ENCODE measurements at regions not wholly inside any gene's neighbourhood (a gene's known extent, or its start where the extent isn't known, plus 50 kb on each side); places are given as distances from the start of the nearest gene placed in this dataset.

DNA sequence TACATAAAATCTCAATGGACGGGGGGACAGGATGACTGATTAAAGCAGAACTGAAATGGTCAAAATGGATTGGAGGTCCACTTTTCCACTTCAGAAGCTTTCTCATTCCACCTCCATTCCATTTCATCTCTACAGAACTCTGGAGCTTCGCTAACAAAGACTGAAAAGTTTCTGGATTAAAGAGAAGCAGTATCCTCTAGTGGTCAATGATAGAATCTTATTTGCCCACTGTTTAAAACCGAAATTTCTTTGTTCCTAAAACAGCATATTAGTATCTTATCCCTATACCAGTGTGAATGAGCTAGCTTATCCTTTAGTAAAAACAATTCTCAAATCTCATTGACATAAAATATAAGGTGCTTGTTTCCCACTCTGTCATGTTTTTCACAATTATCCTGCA lies 890.6 kb downstream of the KCNT2 start:
- ATAC-seq = peak; percentile 72

More for the DNA sequence above, 890.6 kb downstream of the KCNT2 start:
- DNase-seq (ENCODE audit: extremely low read depth in 1 of 4, low spot score in 3 of 4) (no peak), FAIRE-seq (no peak)
- H3K27ac ChIP-seq (ENCODE audit: extremely low read depth, low read depth, low read length) = no peak overlapping the region
- no peaks in the 10 kb centered on the region for H3K9me3 ChIP-seq (replicated peaks; ENCODE audit: control insufficient read depth, insufficient read depth, low read depth, low read length)
- 4% methylated on average over 3 of the region's 3 CpGs for WGBS (ENCODE audit: insufficient coverage, low coverage, missing lambda C conversion rate)
- in situ Hi-C loops (cut with MboI) = no loop called here
- no peaks in the 10 kb centered on the region for H4K20me1 ChIP-seq (replicated peaks; ENCODE audit: control insufficient read depth, insufficient read depth, low read length)
- H3K79me2 ChIP-seq (ENCODE audit: control insufficient read depth, insufficient read depth, low read length) = no peaks in the 10 kb centered on the region
- H2AFZ ChIP-seq (ENCODE audit: low read depth, low read length) = peak overlapping the region; percentile 38; the same call in 1 of the 2 replicates
- intact Hi-C loops (cut with micrococcal nuclease) = no loop called here
- no peaks in the 10 kb centered on the region for H3K27me3 ChIP-seq (ENCODE audit: control insufficient read depth in 2 of 2, insufficient read depth in 2 of 2, low read length in 2 of 2)
- H3K4me1 ChIP-seq (replicated peaks in 1 of 2; ENCODE audit: control insufficient read depth in 2 of 2, insufficient read depth in 2 of 2, low read length in 2 of 2) = no peaks in the 10 kb centered on the region; a peak in 1 of 5 replicates
- TF ChIP-seq, protein P1, sequence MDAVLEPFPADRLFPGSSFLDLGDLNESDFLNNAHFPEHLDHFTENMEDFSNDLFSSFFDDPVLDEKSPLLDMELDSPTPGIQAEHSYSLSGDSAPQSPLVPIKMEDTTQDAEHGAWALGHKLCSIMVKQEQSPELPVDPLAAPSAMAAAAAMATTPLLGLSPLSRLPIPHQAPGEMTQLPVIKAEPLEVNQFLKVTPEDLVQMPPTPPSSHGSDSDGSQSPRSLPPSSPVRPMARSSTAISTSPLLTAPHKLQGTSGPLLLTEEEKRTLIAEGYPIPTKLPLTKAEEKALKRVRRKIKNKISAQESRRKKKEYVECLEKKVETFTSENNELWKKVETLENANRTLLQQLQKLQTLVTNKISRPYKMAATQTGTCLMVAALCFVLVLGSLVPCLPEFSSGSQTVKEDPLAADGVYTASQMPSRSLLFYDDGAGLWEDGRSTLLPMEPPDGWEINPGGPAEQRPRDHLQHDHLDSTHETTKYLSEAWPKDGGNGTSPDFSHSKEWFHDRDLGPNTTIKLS (IDR thresholded peaks at IDR 0.05; ENCODE audit: borderline replicate concordance, low read depth) = no peak
- TF ChIP-seq, protein P2, sequence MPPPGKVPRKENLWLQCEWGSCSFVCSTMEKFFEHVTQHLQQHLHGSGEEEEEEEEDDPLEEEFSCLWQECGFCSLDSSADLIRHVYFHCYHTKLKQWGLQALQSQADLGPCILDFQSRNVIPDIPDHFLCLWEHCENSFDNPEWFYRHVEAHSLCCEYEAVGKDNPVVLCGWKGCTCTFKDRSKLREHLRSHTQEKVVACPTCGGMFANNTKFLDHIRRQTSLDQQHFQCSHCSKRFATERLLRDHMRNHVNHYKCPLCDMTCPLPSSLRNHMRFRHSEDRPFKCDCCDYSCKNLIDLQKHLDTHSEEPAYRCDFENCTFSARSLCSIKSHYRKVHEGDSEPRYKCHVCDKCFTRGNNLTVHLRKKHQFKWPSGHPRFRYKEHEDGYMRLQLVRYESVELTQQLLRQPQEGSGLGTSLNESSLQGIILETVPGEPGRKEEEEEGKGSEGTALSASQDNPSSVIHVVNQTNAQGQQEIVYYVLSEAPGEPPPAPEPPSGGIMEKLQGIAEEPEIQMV (tag; conservative IDR thresholded peaks at IDR 0.05; ENCODE audit: low read depth) = no peak
- TF ChIP-seq, protein P3, sequence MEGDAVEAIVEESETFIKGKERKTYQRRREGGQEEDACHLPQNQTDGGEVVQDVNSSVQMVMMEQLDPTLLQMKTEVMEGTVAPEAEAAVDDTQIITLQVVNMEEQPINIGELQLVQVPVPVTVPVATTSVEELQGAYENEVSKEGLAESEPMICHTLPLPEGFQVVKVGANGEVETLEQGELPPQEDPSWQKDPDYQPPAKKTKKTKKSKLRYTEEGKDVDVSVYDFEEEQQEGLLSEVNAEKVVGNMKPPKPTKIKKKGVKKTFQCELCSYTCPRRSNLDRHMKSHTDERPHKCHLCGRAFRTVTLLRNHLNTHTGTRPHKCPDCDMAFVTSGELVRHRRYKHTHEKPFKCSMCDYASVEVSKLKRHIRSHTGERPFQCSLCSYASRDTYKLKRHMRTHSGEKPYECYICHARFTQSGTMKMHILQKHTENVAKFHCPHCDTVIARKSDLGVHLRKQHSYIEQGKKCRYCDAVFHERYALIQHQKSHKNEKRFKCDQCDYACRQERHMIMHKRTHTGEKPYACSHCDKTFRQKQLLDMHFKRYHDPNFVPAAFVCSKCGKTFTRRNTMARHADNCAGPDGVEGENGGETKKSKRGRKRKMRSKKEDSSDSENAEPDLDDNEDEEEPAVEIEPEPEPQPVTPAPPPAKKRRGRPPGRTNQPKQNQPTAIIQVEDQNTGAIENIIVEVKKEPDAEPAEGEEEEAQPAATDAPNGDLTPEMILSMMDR (IDR thresholded peaks at IDR 0.05 in 2 of 3, conservative IDR thresholded peaks at IDR 0.05 in 1 of 3; ENCODE audit: insufficient read depth in 2 of 3, low read depth in 1 of 3, low read length in 3 of 3) = peak in 1 of 3 experiments; percentile 27; a peak in 2 of 6 replicates
- TF ChIP-seq ZNF311 (CRISPR knock-in tag; IDR thresholded peaks at IDR 0.05) (no peak), SRSF9 (IDR thresholded peaks at IDR 0.05; ENCODE audit: borderline replicate concordance, low read depth, low read length) (no peak), ZNF134 (CRISPR knock-in tag; conservative IDR thresholded peaks at IDR 0.05) (no peak), PTBP1 (IDR thresholded peaks at IDR 0.05; ENCODE audit: low read depth, low read length) (no peak), RAD21 (CRISPR knock-in tag; conservative IDR thresholded peaks at IDR 0.05 in 1 of 2, IDR thresholded peaks at IDR 0.05 in 1 of 2) (peak in 1 of 2 experiments; percentile 60; a peak in 3 of 4 replicates), TAF7 (tag; IDR thresholded peaks at IDR 0.05) (no peak), MEF2A (IDR thresholded peaks at IDR 0.05; ENCODE audit: control insufficient read depth, low read depth, low read length) (no peak), SLC30A9 (CRISPR knock-in tag; IDR thresholded peaks at IDR 0.05) (no peak)
- no peak overlapping the region for H3K9ac ChIP-seq (ENCODE audit: insufficient read depth in 1 of 2, low read depth in 2 of 2, low read length in 2 of 2)
- BruUV-seq (replicated peaks) = no TSS peak
- no peak overlapping the region for H3K4me3 ChIP-seq
- H3K36me3 ChIP-seq (ENCODE audit: control insufficient read depth, insufficient read depth, low read length) = no peaks in the 10 kb centered on the region
- ChIA-PET POLR2A (no interaction called here), CTCF (ENCODE audit: low intra/inter-chr PET ratio) (no interaction called here)
- H3K4me2 ChIP-seq (ENCODE audit: insufficient read depth, low read length) = no peak overlapping the region
- no peaks in the 10 kb centered on the region for H3K9me1 ChIP-seq (ENCODE audit: control insufficient read depth, insufficient read depth, low read length)

Data from K562 (cell line).